IMR-90 (cell line): ENCODE measurements at regions not wholly inside any gene's neighbourhood (a gene's known extent, or its start where the extent isn't known, plus 50 kb on each side); places are given as distances from the start of the nearest gene placed in this dataset.
"Not testable (repeated sequence)": the region's sequence is repeated elsewhere in the genome, so short reads cannot be mapped to it uniquely, and the experiment has no call there.

ENCODE experiments used
- ATAC-seq: fragments of 200-7000 bp; cut with Tn5 transposase; 2 replicates; pipeline ENCODE4 v1.9.1; 2020; ENCODE audit warnings: low read depth, mild to moderate bottlenecking, moderate library complexity
- BruUV-seq: library from RNA; stranded (reverse); fragments of 400-500 nt; replicated peaks from 2 replicates; lab custom pipeline; 2021; lab: Mats Ljungman, UMichigan
- CTCF ChIA-PET: fragments of 300-600 bp; formaldehyde crosslinking; extraction: SDS; loops from one replicate; lab custom pipeline; 2021; ENCODE audit warnings: antibody characterized with exemption; lab: Yijun Ruan, JAX
- POLR2A ChIA-PET: fragments of 300-600 bp; sonication (Branson Sonifier 250); formaldehyde crosslinking; loops from one replicate; lab custom pipeline; 2022; ENCODE audit warnings: antibody characterized with exemption; ENCODE audit not compliant: unreplicated experiment; lab: Charles Lee
- DNase-seq: peaks from one replicate; pipeline ENCODE4 v3.0.0; 2013
- H2AFZ ChIP-seq: replicated peaks from 2 replicates; pipeline ENCODE3; 2013; ENCODE audit warnings: low read length, mild to moderate bottlenecking; ENCODE audit not compliant: poor library complexity
- H2AK5ac ChIP-seq: 2 replicates; pipeline ENCODE4 v1.6.1; 2013; ENCODE audit warnings: low read depth, low read length, inconsistent platforms
- H2AK9ac ChIP-seq: replicated peaks from 2 replicates; pipeline ENCODE3; 2013; ENCODE audit warnings: mild to moderate bottlenecking, low read depth, low read length, moderate library complexity; ENCODE audit not compliant: poor library complexity
- H2BK120ac ChIP-seq: 2 replicates; pipeline ENCODE4 v1.6.1; 2013; ENCODE audit warnings: low read depth, low read length, inconsistent platforms
- H2BK15ac ChIP-seq: 3 replicates; pipeline ENCODE4 v1.6.1; 2013; ENCODE audit warnings: low read depth, low read length, inconsistent platforms
- H2BK20ac ChIP-seq: 2 replicates; pipeline ENCODE4 v1.6.1; 2013; ENCODE audit warnings: low read depth, mild to moderate bottlenecking, inconsistent platforms, low read length, moderate library complexity
- H2BK5ac ChIP-seq: 2 replicates; pipeline ENCODE4 v1.6.1; 2013; ENCODE audit warnings: mild to moderate bottlenecking, low read depth, low read length, inconsistent platforms; ENCODE audit not compliant: poor library complexity, severe bottlenecking
- H3K14ac ChIP-seq: replicated peaks from 2 replicates; pipeline ENCODE4 v1.6.1; 2013; ENCODE audit warnings: low read depth, low read length, inconsistent platforms
- H3K18ac ChIP-seq: 2 replicates; pipeline ENCODE4 v1.6.1; 2013; ENCODE audit warnings: low read depth, low read length, control low read depth
- H3K23ac ChIP-seq: 2 replicates; pipeline ENCODE4 v1.6.1; 2013; ENCODE audit warnings: low read depth, low read length, inconsistent platforms
- H3K27ac ChIP-seq: 2 replicates; pipeline ENCODE4 v1.5.1; 2013; ENCODE audit warnings: mild to moderate bottlenecking, control low read depth, low read length; ENCODE audit not compliant: insufficient read depth
- H3K27me3 ChIP-seq: 2 replicates; pipeline ENCODE4 v1.6.1; 2013; ENCODE audit warnings: low read length; ENCODE audit not compliant: control insufficient read depth, insufficient read depth
- H3K36me3 ChIP-seq: 2 replicates; pipeline ENCODE4 v1.6.1; 2013; ENCODE audit warnings: low read length, mixed read lengths; ENCODE audit not compliant: control insufficient read depth, insufficient read depth
- H3K4ac ChIP-seq: 2 replicates; pipeline ENCODE4 v1.6.1; 2013; ENCODE audit warnings: low read depth, low read length, inconsistent platforms
- H3K4me1 ChIP-seq: 2 replicates; pipeline ENCODE4 v1.6.1; 2013; ENCODE audit warnings: low read length, mixed read lengths; ENCODE audit not compliant: control insufficient read depth, insufficient read depth
- H3K4me2 ChIP-seq: 2 replicates; pipeline ENCODE4 v1.6.1; 2013; ENCODE audit warnings: low read depth, mild to moderate bottlenecking, control low read depth, low read length, moderate library complexity
- H3K4me3 ChIP-seq: 2 replicates; pipeline ENCODE4 v1.5.1; 2013; ENCODE audit warnings: low read depth, mild to moderate bottlenecking, control low read depth, low read length, moderate library complexity; ENCODE audit not compliant: insufficient read depth
- H3K56ac ChIP-seq: 2 replicates; pipeline ENCODE4 v1.6.1; 2013; ENCODE audit warnings: low read length, inconsistent platforms; ENCODE audit not compliant: insufficient read depth; ENCODE audit errors: extremely low read depth
- H3K79me1 ChIP-seq, 2 experiments: 2 replicates each; pipeline ENCODE4 v1.6.1; 2013; ENCODE audit warnings: low read length in 2 of 2, inconsistent platforms in 1 of 2, low read depth in 1 of 2
- H3K9ac ChIP-seq: 2 replicates; pipeline ENCODE4 v1.6.1; 2013; ENCODE audit warnings: low read depth, low read length, control low read depth
- H3K9me1 ChIP-seq: 2 replicates; pipeline ENCODE4 v1.6.1; 2013; ENCODE audit warnings: low read length, inconsistent platforms; ENCODE audit not compliant: insufficient read depth
- H3K9me3 ChIP-seq: 2 replicates; pipeline ENCODE4 v1.6.1; 2013; ENCODE audit warnings: low read length; ENCODE audit not compliant: control insufficient read depth, insufficient read depth
- H4K20me1 ChIP-seq: 2 replicates; pipeline ENCODE4 v1.6.1; 2013; ENCODE audit warnings: low read length, inconsistent platforms; ENCODE audit not compliant: insufficient read depth
- H4K5ac ChIP-seq: 2 replicates; pipeline ENCODE4 v1.6.1; 2013; ENCODE audit warnings: mild to moderate bottlenecking, low read depth, low read length, control low read depth
- H4K8ac ChIP-seq, 2 experiments: 2 replicates each; pipeline ENCODE4 v1.6.1; 2013; ENCODE audit warnings: low read depth in 2 of 2, low read length in 2 of 2, control low read depth in 1 of 2, inconsistent platforms in 1 of 2
- H4K91ac ChIP-seq: 2 replicates; pipeline ENCODE4 v1.6.1; 2013; ENCODE audit warnings: low read depth, low read length, inconsistent platforms; ENCODE audit not compliant: insufficient read depth
- WGBS, 2 experiments: methylation state at CpG; one replicate each; pipeline versions ENCODE4 v1.1.5 to v1.1.7; 2013; ENCODE audit warnings: missing lambda C conversion rate in 2 of 2; ENCODE audit not compliant: insufficient read length in 1 of 2; ENCODE audit errors: extremely low coverage in 2 of 2; 5-methylcytosine and 5-hydroxymethylcytosine counted together
- dilution Hi-C: fragments of 300-500 bp; cut with HindIII; formaldehyde crosslinking; loops from one replicate; pipeline ENCODE4 v1.14.3; 2018; ENCODE audit warnings: low sequenced_read_pairs; ENCODE audit not compliant: unreplicated experiment
- in situ Hi-C: fragments of 300-500 bp; cut with MboI; formaldehyde crosslinking; loops from 3 replicates; pipeline ENCODE4 v1.14.3; 2019; ENCODE audit warnings: low sequenced_read_pairs, inconsistent platforms, mixed read lengths
- intact Hi-C: fragments of 100-400 bp; cut with micrococcal nuclease; formaldehyde crosslinking; loops from 2 replicates; pipeline ENCODE4 v1.10.0; 2022

GRCh38 chr12:53877961-53878360 lies 60.7 kb upstream of the HOXC13 start:
- not testable (repeated sequence) for BruUV-seq, DNase-seq

More at GRCh38 chr12:53877961-53878360, 60.7 kb upstream of the HOXC13 start:
- ATAC-seq, H3K56ac ChIP-seq, H3K9me3 ChIP-seq, H4K8ac ChIP-seq, H2BK20ac ChIP-seq, H3K14ac ChIP-seq, H2AFZ ChIP-seq, H3K4ac ChIP-seq, intact Hi-C loops, CTCF ChIA-PET, H2BK5ac ChIP-seq, H3K27me3 ChIP-seq, H3K9ac ChIP-seq, H2BK15ac ChIP-seq, H3K4me2 ChIP-seq, H4K5ac ChIP-seq, H3K27ac ChIP-seq, H3K18ac ChIP-seq, H4K91ac ChIP-seq, H2BK120ac ChIP-seq, POLR2A ChIA-PET, H2AK9ac ChIP-seq, H4K20me1 ChIP-seq, H3K4me3 ChIP-seq, H3K9me1 ChIP-seq, dilution Hi-C loops, in situ Hi-C loops, H3K4me1 ChIP-seq, H3K36me3 ChIP-seq, H2AK5ac ChIP-seq, H3K79me1 ChIP-seq, H3K23ac ChIP-seq: not testable (repeated sequence)
- no CpG with 5 or more reads among the region's 3 CpGs for WGBS, 2 experiments
